CD4-positive, alpha-beta T cell treated with Interleukin-4 for 4 hours (primary cell): ENCODE measurements at regions not wholly inside any gene's neighbourhood (a gene's known extent, or its start where the extent isn't known, plus 50 kb on each side); places are given as distances from the start of the nearest gene placed in this dataset.
A peak's percentile ranks its signal among the peaks of the same experiment; 100 is the strongest.
"Not testable (repeated sequence)": the region's sequence is repeated elsewhere in the genome, so short reads cannot be mapped to it uniquely, and the experiment has no call there.

Experiments
- DNase-seq: peaks from one replicate; pipeline ENCODE4 v3.0.0-alpha.2; 2020

DNA sequence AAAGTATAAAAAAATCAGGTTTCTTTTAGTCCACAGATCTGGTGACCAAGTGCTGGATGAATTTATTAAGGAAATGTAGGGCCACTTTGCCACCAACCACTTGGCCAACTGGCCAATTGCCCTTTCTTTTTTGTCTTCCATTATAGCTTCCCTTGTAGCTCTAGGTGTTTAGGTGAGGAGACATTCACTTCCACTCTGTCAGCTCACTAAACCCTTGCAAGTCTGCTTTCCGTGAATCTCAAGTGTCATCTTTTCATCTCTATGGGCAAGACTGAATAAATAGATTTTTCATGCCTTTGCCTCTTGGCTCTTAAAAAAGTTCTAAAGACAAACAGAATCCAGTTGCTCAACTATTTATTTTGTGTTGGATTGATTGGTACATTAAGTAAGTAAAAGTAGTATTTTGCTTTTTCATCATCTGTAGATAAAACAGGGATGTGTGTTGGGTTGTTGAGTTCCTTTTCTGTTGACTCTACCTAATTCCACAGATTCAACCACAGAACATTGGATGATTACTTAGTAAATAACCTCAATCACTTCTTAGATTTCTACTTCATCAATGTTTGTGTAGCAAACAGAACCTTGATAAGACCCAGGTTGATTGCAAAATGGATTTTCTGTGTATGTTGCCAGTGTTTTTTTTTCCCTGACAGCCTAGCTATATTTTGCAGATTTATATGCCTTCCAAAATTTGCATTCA is 68.1 kb upstream of the GRXCR1 start:
- no peak for DNase-seq

DNA sequence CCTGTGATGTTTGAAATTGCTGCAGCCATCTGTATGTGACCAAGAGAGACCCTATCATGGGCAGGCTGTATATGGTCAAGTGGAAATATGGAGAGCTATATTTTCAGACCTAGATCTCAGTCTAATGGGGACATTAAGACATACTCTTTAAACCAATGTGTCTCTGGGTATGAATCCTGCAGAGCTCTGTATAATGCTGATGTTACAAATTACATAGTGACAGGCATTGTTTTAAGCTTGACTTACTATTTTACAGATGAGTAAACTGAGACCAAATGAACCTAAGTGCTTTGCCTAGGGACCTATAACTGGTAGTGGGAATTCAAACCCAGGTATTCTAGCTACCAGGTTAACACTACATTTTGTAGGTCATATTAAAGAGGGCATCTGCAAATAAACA is 71.3 kb upstream of the GRXCR1 start:
- no peak for DNase-seq

- DNase-seq = no peak
Measured at GRCh38 chr4:42819863-42820514, 72.5 kb upstream of the GRXCR1 start.

GRCh38 chr4:42817913-42818312 is 74.6 kb upstream of the GRXCR1 start:
- no peak for DNase-seq

GRCh38 chr4:42816880-42817400 is 75.6 kb upstream of the GRXCR1 start:
- DNase-seq = no peak

DNA sequence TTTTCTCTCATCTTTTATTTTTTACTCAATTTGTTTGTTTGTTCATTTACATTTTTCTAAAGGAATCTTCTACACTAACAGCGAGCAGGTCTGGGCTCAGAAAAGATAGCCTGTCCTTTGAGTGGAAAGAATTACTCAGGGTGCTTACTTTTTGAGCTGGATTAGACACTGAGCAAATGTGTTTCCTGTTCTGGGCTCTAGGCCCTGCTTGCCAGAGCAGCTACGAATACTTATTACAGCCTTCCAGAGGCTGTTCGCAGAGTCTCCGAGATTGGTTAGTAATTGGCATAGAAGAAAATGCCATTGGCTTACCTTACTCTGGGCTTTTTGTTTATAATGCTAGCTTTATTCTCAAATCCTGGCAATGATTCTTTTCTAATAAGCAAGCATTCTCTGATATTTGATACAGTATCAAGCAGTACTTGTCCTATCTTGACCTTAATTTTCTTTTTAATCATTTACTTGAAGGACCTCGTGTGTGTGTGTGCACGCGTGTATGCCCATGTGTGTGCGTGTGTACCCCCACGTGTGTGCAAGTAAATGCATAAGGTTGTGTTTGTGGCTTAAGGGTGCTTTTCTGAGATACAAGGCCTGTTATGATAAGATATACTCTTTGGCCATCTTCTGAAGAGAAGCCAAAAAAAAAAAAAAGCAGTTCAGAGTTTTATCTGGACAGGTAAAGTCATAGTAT is 76.2 kb upstream of the GRXCR1 start:
- DNase-seq = no peak

DNA sequence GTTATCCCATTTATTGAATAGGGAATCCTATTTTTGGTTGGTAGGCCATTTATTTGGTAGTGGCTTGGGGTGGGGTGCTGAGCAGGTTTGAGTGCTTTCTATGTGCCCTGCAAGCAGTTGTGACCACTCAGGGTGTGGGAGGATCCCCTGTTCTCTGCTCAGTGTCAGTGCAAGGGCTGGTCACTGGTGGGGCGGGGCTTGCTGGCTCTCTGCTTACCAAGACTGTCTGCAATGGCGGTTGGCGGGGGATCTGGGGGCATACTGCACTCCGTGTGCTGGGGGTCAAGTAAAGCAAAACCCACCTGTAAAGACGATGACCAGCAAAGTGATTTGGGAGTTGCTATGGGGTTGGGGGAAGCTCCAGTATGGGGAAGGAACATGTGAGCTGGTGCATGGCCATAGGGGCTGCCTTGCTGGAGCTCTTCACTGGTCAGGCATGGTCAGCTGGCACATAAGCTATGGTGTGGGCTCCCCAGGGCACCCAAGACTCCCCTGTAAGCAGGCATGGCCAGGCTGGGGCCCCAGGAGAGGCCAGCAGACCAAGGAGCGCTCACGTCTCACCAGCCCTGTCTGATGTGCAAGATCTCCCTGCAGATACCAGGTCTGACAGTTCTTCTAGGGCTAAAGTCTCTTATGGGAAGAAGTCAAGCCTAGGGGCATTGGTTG is 83.0 kb upstream of the GRXCR1 start:
- DNase-seq = no peak

DNA sequence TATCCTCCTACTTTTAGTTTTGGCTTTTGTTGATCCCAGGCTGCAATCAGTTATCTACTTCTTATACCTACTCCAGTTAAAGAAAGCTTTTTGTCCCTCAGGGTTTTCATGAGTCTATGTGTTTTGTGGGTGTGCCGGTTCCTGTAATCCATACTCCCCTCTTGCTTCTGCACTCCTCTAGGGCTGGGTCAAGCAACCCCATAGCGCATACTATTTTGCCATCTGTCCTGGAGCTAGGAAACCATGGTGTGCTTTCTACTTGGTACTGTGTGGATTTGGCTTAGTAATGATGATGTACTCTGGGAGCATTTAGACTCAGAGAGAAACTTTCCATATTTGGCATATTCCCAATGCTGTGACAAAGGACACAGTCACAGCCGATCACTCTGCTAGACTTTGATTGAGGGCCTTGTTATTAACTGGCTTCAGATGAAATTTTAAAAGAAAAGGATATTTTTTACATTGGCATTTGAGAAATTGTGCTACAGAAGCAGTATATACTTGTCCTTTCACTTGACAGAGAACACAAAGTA is 86.1 kb upstream of the GRXCR1 start:
- no peak for DNase-seq

DNA sequence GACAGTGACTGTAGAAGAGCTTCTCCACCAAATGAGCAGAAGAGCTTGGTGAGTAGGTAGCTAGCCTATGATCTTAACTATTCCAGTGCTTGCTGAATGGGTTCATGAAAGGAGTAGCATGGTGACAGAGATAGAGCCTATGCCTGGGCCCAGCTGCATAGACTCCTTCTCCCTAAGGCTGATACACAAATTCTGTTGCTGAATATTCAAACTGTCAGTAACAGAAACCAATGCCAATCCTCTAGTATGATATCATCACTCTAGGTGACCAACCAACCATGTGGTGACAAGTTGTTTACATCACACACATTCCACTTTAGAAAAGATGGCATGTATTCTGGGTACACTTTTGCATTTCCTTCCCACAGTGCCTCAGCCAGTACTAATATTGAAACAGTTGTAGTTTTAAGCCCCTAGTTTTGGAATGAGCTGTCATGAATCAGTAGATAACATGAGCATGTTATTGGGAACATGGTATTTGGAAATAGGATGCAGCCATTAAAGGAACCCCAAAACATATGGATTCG is 103.4 kb upstream of the GRXCR1 start:
- no peak for DNase-seq

DNA sequence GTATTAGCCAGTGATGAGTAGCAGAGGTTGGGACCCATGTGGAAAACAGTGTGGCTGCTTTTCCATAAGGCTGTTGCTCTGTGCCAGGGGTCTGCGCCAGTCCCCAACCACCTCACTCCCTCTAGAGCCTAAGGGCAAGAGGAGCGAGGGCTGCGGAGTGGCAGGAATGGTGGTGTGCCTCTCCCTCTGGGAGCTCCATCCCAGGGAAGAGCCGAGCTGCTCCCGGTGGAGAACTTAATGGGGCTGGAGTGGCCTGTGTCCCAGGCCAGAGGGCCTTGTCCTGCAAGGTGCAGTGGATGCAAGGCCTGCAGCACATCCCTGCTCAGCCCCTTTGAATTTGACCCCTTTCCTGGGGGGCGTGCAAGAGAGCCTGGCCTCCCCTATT is 105.4 kb upstream of the GRXCR1 start:
- DNase-seq = no peak

DNA sequence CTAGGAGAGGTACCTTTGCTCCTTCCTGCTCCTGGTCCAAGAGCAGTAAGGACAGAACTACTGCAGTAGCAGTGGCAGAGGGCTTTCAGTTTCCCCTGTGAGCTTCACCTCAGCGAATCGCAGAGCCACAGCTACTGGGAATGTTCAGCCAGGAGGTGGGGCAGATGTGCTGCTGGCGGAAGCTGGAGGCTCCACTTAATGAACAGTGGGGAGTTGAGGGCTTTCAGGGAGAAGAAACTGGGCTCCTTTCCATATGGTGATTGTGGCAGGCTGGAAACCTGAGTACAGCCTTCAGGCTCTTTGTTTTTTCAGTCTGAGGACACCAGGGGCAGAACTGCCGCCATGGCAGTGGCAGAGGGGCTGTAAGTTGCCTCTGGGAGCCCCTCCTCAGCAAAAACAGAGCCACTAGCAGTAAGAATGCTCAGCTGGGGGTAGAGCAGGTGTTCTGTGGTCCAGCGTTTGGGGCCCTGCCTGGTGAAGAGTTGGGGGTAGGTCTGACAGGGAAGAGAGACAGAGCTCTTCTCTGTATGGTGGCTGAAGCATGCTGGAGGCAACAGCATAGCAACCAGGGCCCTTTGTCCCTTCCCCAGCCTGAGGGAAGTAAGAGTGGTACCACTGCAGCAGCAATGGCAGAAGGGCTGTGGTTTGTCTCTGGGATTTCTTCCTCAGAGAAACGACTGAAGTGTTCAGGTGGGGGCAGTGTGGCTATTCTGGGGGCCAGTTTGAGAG is 106.0 kb upstream of the GRXCR1 start:
- no peak for DNase-seq

DNA sequence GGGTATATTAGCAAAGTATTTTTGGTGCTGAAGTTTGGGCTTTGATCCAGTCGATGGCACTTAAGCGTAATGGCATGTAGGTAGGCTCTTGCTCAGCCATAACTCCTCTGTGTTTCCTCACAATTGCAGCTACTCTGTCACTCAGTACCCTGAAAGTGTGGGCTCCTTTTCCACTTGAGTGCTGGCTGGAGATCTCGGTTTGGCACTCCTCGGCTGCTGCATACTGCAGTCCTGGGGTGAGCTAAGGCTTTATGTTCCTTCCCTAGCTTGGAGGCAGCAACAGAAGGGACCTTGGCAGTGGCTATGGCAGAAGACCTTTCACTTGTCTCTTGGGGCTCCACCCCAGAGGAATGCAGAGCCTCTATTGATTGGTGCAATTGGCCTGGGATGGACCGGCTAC is 106.7 kb upstream of the GRXCR1 start:
- DNase-seq = no peak

DNA sequence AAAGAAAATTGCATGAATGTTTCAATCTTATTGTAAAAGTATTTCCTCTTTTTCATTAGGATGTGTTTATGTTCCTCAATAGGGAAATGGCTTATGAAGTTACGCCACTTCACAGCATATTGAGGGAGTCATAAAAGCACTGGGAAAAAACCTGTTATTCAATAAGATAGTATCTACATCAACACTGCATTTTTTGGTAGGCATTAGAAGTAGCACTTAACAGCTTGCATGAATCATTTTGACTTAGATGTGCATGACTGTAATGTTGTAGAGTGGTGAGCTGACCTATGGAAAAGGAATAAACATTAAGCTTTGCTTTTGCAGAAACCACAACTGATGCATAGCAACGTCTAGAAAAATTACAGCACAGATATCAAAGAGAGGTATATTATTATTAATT is 111.2 kb upstream of the GRXCR1 start:
- no peak for DNase-seq

DNA sequence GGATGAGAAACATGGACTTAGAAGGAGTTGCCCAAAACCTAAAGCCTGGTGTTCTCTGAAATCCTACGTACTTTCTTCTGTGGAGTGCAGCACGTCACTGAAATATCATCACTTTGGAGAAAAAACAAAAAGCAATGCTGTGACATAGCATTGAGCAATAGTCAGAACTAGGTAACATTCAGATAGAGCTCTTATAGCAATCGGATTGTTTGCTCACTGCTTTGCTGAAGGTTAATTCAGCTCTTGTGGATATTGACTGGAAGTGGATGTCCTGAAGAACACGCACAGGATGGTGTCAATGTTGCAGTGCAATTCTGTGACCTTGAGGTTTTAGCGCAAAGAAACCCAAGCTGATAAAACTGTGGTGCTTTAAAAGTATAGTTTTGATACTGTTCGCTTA is 114.2 kb upstream of the GRXCR1 start:
- no peak for DNase-seq

GRCh38 chr4:42768125-42768748 is 111.3 kb upstream of the ATP8A1 start:
- no peak for DNase-seq

GRCh38 chr4:42767669-42768068 is 110.8 kb upstream of the ATP8A1 start:
- DNase-seq = no peak

DNA sequence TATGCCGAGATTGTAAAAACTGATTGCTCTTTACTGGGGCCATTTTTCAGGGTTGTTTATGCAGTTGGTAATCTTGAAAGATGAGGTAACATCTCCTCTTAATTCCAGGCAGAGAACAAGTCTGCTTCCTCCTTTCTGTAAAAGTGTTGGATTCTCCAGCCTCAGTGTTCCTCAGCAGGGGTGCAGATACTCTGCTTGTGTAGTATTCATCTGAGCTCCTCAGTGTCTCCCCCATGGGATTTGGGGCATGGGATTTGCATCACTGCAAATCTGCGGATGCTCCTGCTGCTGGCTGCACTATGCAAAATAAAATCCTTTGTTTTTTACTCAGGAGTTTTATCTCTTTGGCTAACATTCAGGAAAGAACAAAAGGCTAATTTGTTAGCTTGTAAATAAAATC is 104.9 kb upstream of the ATP8A1 start:
- DNase-seq = no peak

DNA sequence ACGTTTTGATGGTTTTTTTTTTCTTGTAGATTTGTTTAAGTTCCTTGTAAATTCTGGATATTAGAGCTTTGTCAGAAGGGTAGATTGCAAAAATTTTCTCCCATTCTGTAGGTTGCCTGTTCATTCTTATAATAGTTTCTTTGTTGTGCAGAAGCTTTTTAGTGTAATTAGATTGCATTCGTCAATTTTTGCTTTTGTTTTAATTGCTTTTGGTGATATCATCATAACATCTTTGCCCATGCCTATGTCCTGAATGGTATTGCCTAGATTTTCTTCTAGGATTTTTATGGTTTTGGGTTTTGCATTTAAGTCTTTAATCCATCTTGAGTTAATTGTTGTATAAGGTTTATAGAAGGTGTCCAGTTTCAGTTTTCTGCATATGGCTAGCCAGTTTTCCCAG is 98.1 kb upstream of the ATP8A1 start:
- not testable (repeated sequence) for DNase-seq

GRCh38 chr4:42751587-42751986 is 94.7 kb upstream of the ATP8A1 start:
- no peak for DNase-seq

DNA sequence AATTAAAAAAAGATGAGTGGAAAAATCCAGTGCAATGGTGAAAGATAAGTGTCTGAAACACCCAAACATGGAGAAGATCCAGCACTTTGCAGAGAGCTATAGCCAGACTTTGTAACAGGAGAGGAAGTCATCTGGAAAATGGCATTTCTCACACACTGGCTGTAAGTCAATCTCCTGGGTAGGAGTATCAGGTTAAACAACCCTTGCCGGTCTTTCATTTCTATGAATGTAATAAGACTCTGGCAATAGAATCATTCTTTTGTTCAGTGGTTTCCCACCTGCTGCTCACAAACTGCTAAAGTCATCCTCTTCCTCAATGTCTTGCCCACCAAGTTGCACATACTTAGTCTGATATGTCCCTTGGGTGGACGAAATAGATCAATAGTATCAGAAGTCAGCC is 94.0 kb upstream of the ATP8A1 start:
- no peak for DNase-seq

- DNase-seq = peak; percentile 40
Measured at GRCh38 chr4:42750091-42750490, 93.2 kb upstream of the ATP8A1 start.

GRCh38 chr4:42747971-42748370 is 91.1 kb upstream of the ATP8A1 start:
- DNase-seq = no peak
